ENCODE measurements at regions not wholly inside any gene's neighbourhood (a gene's known extent, or its start where the extent isn't known, plus 50 kb on each side); places are given as distances from the start of the nearest gene placed in this dataset.

DNA sequence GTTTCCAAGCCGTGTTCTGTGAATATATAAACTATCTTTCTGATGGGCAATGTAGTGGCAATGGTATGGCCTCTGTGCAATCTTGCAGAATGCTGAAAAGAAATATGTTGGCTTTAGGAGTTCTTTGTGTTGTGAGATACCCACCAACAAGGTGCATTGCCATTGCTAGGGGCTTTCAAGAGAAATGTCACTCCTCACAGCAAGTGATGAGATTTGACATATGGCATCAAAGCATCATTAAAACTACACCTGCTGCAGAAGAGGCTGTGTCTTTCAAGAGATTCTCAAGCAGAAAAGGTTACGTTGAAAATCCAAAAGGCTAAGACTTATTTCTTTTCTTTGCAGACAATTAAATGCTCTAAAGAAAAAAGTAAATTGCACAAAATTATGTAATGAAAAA lies 1110.8 kb downstream of the CBLN2 start:
- TF ChIP-seq POLR2A (IDR thresholded peaks at IDR 0.05) = no peak
- TF ChIP-seq, protein P1, sequence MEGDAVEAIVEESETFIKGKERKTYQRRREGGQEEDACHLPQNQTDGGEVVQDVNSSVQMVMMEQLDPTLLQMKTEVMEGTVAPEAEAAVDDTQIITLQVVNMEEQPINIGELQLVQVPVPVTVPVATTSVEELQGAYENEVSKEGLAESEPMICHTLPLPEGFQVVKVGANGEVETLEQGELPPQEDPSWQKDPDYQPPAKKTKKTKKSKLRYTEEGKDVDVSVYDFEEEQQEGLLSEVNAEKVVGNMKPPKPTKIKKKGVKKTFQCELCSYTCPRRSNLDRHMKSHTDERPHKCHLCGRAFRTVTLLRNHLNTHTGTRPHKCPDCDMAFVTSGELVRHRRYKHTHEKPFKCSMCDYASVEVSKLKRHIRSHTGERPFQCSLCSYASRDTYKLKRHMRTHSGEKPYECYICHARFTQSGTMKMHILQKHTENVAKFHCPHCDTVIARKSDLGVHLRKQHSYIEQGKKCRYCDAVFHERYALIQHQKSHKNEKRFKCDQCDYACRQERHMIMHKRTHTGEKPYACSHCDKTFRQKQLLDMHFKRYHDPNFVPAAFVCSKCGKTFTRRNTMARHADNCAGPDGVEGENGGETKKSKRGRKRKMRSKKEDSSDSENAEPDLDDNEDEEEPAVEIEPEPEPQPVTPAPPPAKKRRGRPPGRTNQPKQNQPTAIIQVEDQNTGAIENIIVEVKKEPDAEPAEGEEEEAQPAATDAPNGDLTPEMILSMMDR (IDR thresholded peaks at IDR 0.05) = no peak
